ENCODE measurements at regions not wholly inside any gene's neighbourhood (a gene's known extent, or its start where the extent isn't known, plus 50 kb on each side); places are given as distances from the start of the nearest gene placed in this dataset.

- DNase-seq = no peak
- intact Hi-C loops (cut with DNase I; ENCODE audit: low total_unique reads) (no loop called here), in situ Hi-C loops (cut with MboI; ENCODE audit: low pct_ligation_motif_present in 1 of 4, low pct_unique_long_range_greater_than_20kb in 1 of 4, low sequenced_read_pairs in 3 of 4) (no loop called here)
- Histone ChIP-seq H3K4me1 (no peaks in the 10 kb centered on the region), H3K36me3 (no peaks in the 10 kb centered on the region), H3K27me3 (no peaks in the 10 kb centered on the region), H3K27ac (no peak overlapping the region), H3K9me3 (no peaks in the 10 kb centered on the region), H3K4me3 (no peak overlapping the region)
- TF ChIP-seq CTCF (IDR thresholded peaks at IDR 0.05) (no peak), POLR2A (IDR thresholded peaks at IDR 0.05) (no peak), EP300 (IDR thresholded peaks at IDR 0.05; ENCODE audit: low read depth) (no peak), POLR2AphosphoS5 (IDR thresholded peaks at IDR 0.05) (no peak)
Observed at GRCh38 chr10:84693006-84693405, 364.6 kb downstream of the CCSER2 start.

GRCh38 chr10:84695902-84696301, 367.5 kb downstream of the CCSER2 start:
- Histone ChIP-seq H3K4me1 (no peaks in the 10 kb centered on the region), H3K27me3 (no peaks in the 10 kb centered on the region), H3K4me3 (no peak overlapping the region), H3K27ac (no peak overlapping the region), H3K9me3 (no peaks in the 10 kb centered on the region), H3K36me3 (no peaks in the 10 kb centered on the region)
- intact Hi-C loops (cut with DNase I; ENCODE audit: low total_unique reads) = no loop called here
- TF ChIP-seq EP300 (IDR thresholded peaks at IDR 0.05; ENCODE audit: low read depth) (no peak), CTCF (IDR thresholded peaks at IDR 0.05) (no peak), POLR2AphosphoS5 (IDR thresholded peaks at IDR 0.05) (no peak), POLR2A (IDR thresholded peaks at IDR 0.05) (no peak)
- WGBS, 2 donors (ENCODE audit: low coverage in 1 of 2) = 74% methylated on average over 3 of the region's 3 CpGs; no CpG with 5 or more reads in 1 of the 2 donors
- in situ Hi-C loops (cut with MboI; ENCODE audit: low pct_ligation_motif_present in 1 of 4, low pct_unique_long_range_greater_than_20kb in 1 of 4, low sequenced_read_pairs in 3 of 4) = no loop called here
- DNase-seq = no peak

- intact Hi-C loops (cut with DNase I; ENCODE audit: low total_unique reads) = no loop called here
- Histone ChIP-seq H3K36me3 (no peaks in the 10 kb centered on the region), H3K4me1 (no peaks in the 10 kb centered on the region), H3K27me3 (no peaks in the 10 kb centered on the region), H3K27ac (no peak overlapping the region), H3K9me3 (no peaks in the 10 kb centered on the region), H3K4me3 (no peak overlapping the region)
- in situ Hi-C loops (cut with MboI; ENCODE audit: low pct_ligation_motif_present in 1 of 4, low pct_unique_long_range_greater_than_20kb in 1 of 4, low sequenced_read_pairs in 3 of 4) = no loop called here
- no peak for DNase-seq
- 71 to 89% methylated on average over 1 to 3 of the region's 3 CpGs for WGBS, 2 donors (ENCODE audit: low coverage in 1 of 2)
- TF ChIP-seq POLR2AphosphoS5 (IDR thresholded peaks at IDR 0.05) (no peak), POLR2A (IDR thresholded peaks at IDR 0.05) (no peak), CTCF (IDR thresholded peaks at IDR 0.05) (no peak), EP300 (IDR thresholded peaks at IDR 0.05; ENCODE audit: low read depth) (no peak)
Observed at GRCh38 chr10:84696610-84697009, 368.2 kb downstream of the CCSER2 start.

- intact Hi-C loops (cut with DNase I; ENCODE audit: low total_unique reads) (no loop called here), in situ Hi-C loops (cut with MboI; ENCODE audit: low pct_ligation_motif_present in 1 of 4, low pct_unique_long_range_greater_than_20kb in 1 of 4, low sequenced_read_pairs in 3 of 4) (no loop called here)
- Histone ChIP-seq H3K36me3 (no peaks in the 10 kb centered on the region), H3K27ac (no peak overlapping the region), H3K4me3 (no peak overlapping the region), H3K4me1 (no peaks in the 10 kb centered on the region), H3K9me3 (no peaks in the 10 kb centered on the region), H3K27me3 (no peaks in the 10 kb centered on the region)
- 87% methylated on average over 1 of the region's 1 CpG; no CpG with 5 or more reads in 1 of the 2 donors for WGBS, 2 donors (ENCODE audit: low coverage in 1 of 2)
- no peak for DNase-seq
- TF ChIP-seq POLR2AphosphoS5 (IDR thresholded peaks at IDR 0.05) (no peak), EP300 (IDR thresholded peaks at IDR 0.05; ENCODE audit: low read depth) (no peak), CTCF (IDR thresholded peaks at IDR 0.05) (no peak), POLR2A (IDR thresholded peaks at IDR 0.05) (no peak)
Observed at GRCh38 chr10:84698989-84699388, 370.6 kb downstream of the CCSER2 start.

All from transverse colon (tissue), 4 donors.